Bronchial epithelial cell (primary cell): ENCODE measurements at regions not wholly inside any gene's neighbourhood (a gene's known extent, or its start where the extent isn't known, plus 50 kb on each side); places are given as distances from the start of the nearest gene placed in this dataset.

Experiments
- DNase-seq: peaks from one replicate; pipeline ENCODE4 v3.0.0-alpha.2; 2010; ENCODE audit warnings: low read depth
- FAIRE-seq: peaks from 2 replicates; lab custom pipeline; 2011; peaks lifted over from hg19 to GRCh38; lab: Jason Lieb, UNC
- H3K27me3 ChIP-seq: 2 replicates; pipeline ENCODE4 v1.5.1; 2011; ENCODE audit warnings: low read length; ENCODE audit not compliant: control insufficient read depth, insufficient read depth
- H3K36me3 ChIP-seq: 2 replicates; pipeline ENCODE4 v1.5.1; 2011; ENCODE audit warnings: low read length; ENCODE audit not compliant: control insufficient read depth, insufficient read depth
- H3K4me3 ChIP-seq: 2 replicates; pipeline ENCODE4 v1.5.1; 2011; ENCODE audit warnings: mild to moderate bottlenecking, low read depth, low read length, control low read depth
- TF ChIP-seq, protein P1 (sequence below): IDR thresholded peaks from 2 replicates; pipeline ENCODE4 v1.5.1; 2011; ENCODE audit warnings: mild to moderate bottlenecking, moderate library complexity, low read length, control low read depth, inconsistent platforms; ENCODE audit not compliant: insufficient read depth, severe bottlenecking

DNA sequence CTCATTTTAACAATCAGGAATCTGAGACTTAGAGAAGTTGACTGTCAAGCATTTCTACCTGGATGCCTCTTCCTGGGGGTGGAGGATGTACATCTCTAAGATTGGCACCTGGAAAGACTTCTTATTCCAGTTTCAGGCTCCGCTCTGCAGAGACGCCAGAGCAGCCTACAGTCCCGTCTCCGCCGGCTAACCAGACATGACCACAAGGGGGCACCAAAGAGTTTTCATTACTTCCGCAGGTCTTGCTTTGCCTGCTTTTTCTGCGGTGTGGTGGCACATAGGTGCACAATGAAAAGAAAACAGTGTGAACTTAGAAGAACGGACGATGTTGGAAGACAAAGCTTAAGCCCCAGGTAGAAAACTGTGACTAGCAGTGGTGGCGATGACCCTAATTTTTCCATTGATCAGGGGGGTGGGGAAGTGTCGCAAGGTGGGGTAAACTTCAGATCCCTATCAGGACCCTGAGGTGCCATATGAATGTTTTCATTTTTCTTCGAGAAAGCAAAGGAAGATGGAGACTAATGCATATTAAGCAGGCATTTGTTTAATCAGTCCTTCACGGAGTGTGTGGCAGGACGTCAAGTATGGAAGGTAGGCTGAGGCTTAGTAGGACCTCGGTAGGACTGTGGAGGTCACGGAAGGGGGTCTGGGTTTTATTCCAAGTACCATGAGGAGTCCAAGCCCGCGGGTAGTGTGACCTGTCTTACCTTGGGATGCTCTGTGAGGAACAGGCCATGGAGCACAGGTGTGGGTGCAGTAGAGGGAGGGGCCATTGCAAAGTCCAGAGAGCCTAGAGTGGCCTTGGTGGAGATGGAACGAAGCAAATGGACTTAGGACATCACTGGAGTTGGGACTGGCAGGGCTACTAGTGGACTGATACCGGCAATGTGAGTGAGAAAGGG is 60.1 kb upstream of the SORCS3 start:
- TF ChIP-seq, protein P1, sequence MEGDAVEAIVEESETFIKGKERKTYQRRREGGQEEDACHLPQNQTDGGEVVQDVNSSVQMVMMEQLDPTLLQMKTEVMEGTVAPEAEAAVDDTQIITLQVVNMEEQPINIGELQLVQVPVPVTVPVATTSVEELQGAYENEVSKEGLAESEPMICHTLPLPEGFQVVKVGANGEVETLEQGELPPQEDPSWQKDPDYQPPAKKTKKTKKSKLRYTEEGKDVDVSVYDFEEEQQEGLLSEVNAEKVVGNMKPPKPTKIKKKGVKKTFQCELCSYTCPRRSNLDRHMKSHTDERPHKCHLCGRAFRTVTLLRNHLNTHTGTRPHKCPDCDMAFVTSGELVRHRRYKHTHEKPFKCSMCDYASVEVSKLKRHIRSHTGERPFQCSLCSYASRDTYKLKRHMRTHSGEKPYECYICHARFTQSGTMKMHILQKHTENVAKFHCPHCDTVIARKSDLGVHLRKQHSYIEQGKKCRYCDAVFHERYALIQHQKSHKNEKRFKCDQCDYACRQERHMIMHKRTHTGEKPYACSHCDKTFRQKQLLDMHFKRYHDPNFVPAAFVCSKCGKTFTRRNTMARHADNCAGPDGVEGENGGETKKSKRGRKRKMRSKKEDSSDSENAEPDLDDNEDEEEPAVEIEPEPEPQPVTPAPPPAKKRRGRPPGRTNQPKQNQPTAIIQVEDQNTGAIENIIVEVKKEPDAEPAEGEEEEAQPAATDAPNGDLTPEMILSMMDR: peak; percentile 90
- DNase-seq (peak; percentile 64), FAIRE-seq (peak; percentile 62)
- H3K36me3 ChIP-seq: no peaks in the 10 kb centered on the region
- H3K27me3 ChIP-seq: no peaks in the 10 kb centered on the region
- H3K4me3 ChIP-seq: no peak overlapping the region

DNA sequence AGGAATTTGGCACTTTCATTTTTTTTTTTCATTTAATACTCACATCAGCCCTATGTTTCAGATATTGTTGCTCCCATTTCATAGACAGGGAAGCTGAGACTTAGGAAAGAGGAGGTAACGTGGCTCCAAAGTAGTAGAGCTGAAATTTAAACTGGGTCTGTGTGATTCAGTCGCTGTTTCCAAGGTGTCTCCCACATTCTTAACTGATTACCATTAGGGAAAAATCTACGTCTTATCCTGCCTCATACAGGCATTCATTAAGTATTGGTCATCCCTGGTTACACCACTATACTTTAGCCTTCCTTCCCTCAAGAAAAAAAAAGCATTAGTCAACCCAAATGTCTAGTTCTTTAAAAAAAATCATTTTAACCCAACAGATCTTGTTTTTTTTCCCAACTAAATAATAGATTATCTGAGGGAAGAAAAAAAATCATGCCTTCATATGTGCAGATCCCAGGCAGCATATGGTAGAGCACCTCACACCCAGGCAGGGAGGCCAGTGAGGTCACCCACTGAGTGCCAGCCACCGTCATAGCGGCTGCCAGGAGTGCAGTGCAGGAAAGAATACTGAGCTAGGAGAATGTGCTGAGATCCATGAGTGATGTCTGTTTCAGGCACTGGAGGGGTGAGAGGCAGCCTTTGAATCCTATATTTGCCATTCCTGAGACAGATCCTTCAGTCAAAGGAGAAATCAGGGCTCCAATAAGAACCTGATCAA is 59.0 kb upstream of the SORCS3 start:
- FAIRE-seq (peak; percentile 28), DNase-seq (peak; percentile 88)
- no peaks in the 10 kb centered on the region for H3K36me3 ChIP-seq
- TF ChIP-seq, protein P1: no peak
- no peak overlapping the region for H3K4me3 ChIP-seq
- H3K27me3 ChIP-seq: no peaks in the 10 kb centered on the region

DNA sequence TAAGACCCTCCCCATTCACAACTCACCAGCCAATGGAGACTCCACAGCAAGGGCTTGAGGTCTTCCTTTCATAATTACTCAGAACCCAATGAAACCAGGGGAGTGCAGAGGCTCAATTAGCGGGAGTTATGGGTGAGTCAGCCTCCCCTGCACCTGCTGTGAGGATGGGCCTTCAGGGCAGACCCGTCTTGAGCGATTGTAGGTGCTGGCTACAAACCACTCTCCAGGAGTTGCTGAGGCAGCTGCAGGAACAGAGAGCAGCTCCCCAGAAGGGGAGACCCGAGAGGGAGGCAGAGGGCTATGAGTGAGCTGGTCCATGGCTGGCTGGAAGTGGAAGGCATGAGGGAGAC is 58.5 kb upstream of the SORCS3 start:
- H3K4me3 ChIP-seq: no peak overlapping the region
- no peaks in the 10 kb centered on the region for H3K36me3 ChIP-seq
- DNase-seq (peak; percentile 33), FAIRE-seq (no peak)
- no peaks in the 10 kb centered on the region for H3K27me3 ChIP-seq
- TF ChIP-seq, protein P1: no peak

DNA sequence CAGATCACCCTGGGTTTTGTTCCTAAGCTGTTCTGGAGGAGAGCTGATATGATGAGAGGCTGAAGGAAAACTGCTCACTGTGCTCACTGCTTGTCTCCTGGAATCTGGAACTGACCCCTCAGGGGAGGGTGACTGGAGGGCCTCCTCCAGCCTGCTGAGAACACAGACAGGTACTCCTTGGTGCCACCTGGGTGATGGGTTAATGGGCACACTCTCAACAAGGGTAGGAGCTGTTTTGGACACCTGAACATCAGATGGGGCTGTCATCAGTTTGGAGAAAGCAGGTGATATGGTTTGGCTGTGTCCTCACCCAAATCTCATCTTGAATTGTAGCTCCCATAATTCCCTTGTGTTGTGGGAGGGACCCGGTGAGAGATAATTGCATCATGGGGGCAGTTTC is 58.1 kb upstream of the SORCS3 start:
- FAIRE-seq: no peak
- DNase-seq: no peak
- TF ChIP-seq, protein P1: no peak
- Histone ChIP-seq H3K36me3 (no peaks in the 10 kb centered on the region), H3K4me3 (no peak overlapping the region), H3K27me3 (no peaks in the 10 kb centered on the region)

DNA sequence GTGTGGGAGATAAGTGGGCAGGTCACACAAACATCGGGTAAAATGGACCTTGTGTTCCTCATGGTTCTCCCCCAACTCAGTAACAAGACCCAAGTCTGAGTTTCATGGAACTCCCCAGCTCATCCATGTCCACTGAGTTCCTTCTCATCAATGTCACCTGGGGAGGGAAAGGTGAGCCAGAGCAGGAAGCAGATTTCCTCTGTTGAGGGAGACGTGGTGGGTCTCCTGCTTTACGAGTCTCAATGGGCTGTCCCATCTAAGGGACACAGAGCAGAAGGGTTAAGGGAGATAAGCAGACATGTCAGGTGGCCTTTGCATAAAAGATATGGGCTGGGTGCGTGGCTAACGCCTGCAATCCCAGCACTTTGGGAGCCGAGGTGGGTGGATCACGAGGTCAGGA is 56.5 kb upstream of the SORCS3 start:
- FAIRE-seq (no peak), DNase-seq (no peak)
- H3K27me3 ChIP-seq: no peaks in the 10 kb centered on the region
- no peak overlapping the region for H3K4me3 ChIP-seq
- TF ChIP-seq, protein P1: no peak
- no peaks in the 10 kb centered on the region for H3K36me3 ChIP-seq
